GM23248 (cell line): ENCODE measurements at regions not wholly inside any gene's neighbourhood (a gene's known extent, or its start where the extent isn't known, plus 50 kb on each side); places are given as distances from the start of the nearest gene placed in this dataset. TPM values are rescaled to one million over a fixed set of nuclear protein-coding genes. Genes with fewer than 3 reads are reported as not detected.

ENCODE experiments used
- DNase-seq: peaks from one replicate; pipeline ENCODE4 v3.0.0-alpha.2; 2015
- H2AFZ ChIP-seq: fragments of 200-600 bp; sonication (generic); 2 replicates; pipeline ENCODE4 v1.6.1; 2016; ENCODE audit warnings: antibody characterized with exemption
- H3F3A ChIP-seq: fragments of 200-600 bp; sonication (generic); 2 replicates; pipeline ENCODE4 v1.6.1; 2016; ENCODE audit warnings: mild to moderate bottlenecking, antibody characterized with exemption, mixed run types; ENCODE audit not compliant: insufficient read depth
- H3K27ac ChIP-seq: fragments of 200-600 bp; sonication (generic); 2 replicates; pipeline ENCODE4 v1.5.1; 2016; ENCODE audit warnings: mild to moderate bottlenecking
- H3K27me3 ChIP-seq: fragments of 200-600 bp; sonication (generic); replicated peaks from 2 replicates; pipeline ENCODE4 v1.6.1; 2016; ENCODE audit warnings: mild to moderate bottlenecking; ENCODE audit not compliant: insufficient read depth
- H3K36me3 ChIP-seq: fragments of 200-600 bp; sonication (generic); 2 replicates; pipeline ENCODE4 v1.6.1; 2016; ENCODE audit warnings: low read depth, mild to moderate bottlenecking
- H3K4me1 ChIP-seq: fragments of 200-600 bp; sonication (generic); 2 replicates; pipeline ENCODE4 v1.6.1; 2016; ENCODE audit warnings: mild to moderate bottlenecking; ENCODE audit not compliant: insufficient read depth
- H3K4me2 ChIP-seq: fragments of 200-600 bp; sonication (generic); one replicate; pipeline ENCODE4 v1.6.1; 2016; ENCODE audit warnings: mild to moderate bottlenecking; ENCODE audit not compliant: unreplicated experiment
- H3K4me3 ChIP-seq: fragments of 200-600 bp; sonication (generic); 2 replicates; pipeline ENCODE4 v1.5.1; 2016; ENCODE audit warnings: mild to moderate bottlenecking
- H3K79me2 ChIP-seq: fragments of 200-600 bp; sonication (generic); 2 replicates; pipeline ENCODE4 v1.6.1; 2016; ENCODE audit warnings: mild to moderate bottlenecking; ENCODE audit not compliant: insufficient read depth
- H3K9ac ChIP-seq: fragments of 200-600 bp; sonication (generic); 2 replicates; pipeline ENCODE4 v1.6.1; 2016; ENCODE audit warnings: mild to moderate bottlenecking
- H3K9me2 ChIP-seq: fragments of 200-600 bp; sonication (generic); 2 replicates; pipeline ENCODE4 v1.6.1; 2016; ENCODE audit warnings: mixed run types, mild to moderate bottlenecking, moderate library complexity; ENCODE audit not compliant: insufficient read depth
- H3K9me3 ChIP-seq: fragments of 200-600 bp; sonication (generic); one replicate; pipeline ENCODE4 v1.6.1; 2017; ENCODE audit warnings: low read depth
- H4K20me1 ChIP-seq: fragments of 200-600 bp; sonication (generic); 2 replicates; pipeline ENCODE4 v1.6.0; 2016; ENCODE audit not compliant: insufficient read depth
- EZH2 ChIP-seq: fragments of 200-600 bp; sonication (generic); IDR thresholded peaks from 2 replicates; pipeline ENCODE4 v1.6.1; 2018; ENCODE audit warnings: antibody characterized with exemption, mild to moderate bottlenecking; ENCODE audit not compliant: insufficient read depth, poor library complexity, severe bottlenecking
- EZH2phosphoT487 ChIP-seq: fragments of 200-600 bp; sonication (generic); IDR thresholded peaks from 2 replicates; pipeline ENCODE4 v1.6.1; 2018; ENCODE audit warnings: antibody characterized with exemption, moderate library complexity, mild to moderate bottlenecking, low read depth; ENCODE audit not compliant: insufficient read depth
- WGBS, 2 experiments: methylation state at CpG; one replicate each; pipeline ENCODE4 v1.1.6; 2015 to 2017; ENCODE audit warnings: low lambda C conversion rate in 2 of 2, low coverage in 1 of 2; ENCODE audit errors: missing lambda C conversion rate in 2 of 2; 5-methylcytosine and 5-hydroxymethylcytosine counted together
- in situ Hi-C: fragments of 300-500 bp; cut with MboI; formaldehyde crosslinking; loops from 2 replicates; pipeline ENCODE4 v1.15.0; 2020
- small RNA-seq: library from RNA; depleted of rRNA; stranded (forward); fragments of <200 nt; gene quantifications from one replicate; pipeline ENCODE3, GENCODE V24; 2014; ENCODE audit warnings: low read depth, low replicate concordance

DNA sequence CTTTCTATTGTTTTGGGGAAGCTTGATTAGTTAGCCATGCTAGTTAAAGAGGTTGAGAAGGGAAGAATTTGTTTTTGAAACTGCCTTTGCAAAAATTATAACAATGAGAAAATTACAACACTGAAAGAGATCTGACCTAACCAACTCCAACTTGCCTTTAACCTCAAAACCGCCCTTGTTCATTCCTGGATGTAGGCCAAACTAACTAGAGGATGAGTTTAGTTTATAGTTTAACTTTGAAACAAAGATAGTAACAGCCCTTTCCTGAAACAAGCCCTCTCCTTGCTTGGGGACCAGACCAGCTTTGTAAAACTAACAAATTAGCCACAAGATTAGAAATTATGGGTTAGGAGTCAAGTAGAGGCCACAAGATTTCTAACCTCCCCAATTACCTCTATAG lies 713.9 kb downstream of the CPS1 start:
- no peaks in the 10 kb centered on the region for H3F3A ChIP-seq
- H3K27ac ChIP-seq: no peak overlapping the region
- no peak for DNase-seq
- H2AFZ ChIP-seq: no peak overlapping the region
- H3K27me3 ChIP-seq: no peaks in the 10 kb centered on the region
- H3K79me2 ChIP-seq: no peaks in the 10 kb centered on the region
- in situ Hi-C loops: no loop called here
- no peaks in the 10 kb centered on the region for H3K4me1 ChIP-seq
- H3K9me2 ChIP-seq: no peaks in the 10 kb centered on the region
- TF ChIP-seq EZH2 (no peak), EZH2phosphoT487 (no peak)
- no peaks in the 10 kb centered on the region for H3K36me3 ChIP-seq
- no peak overlapping the region for H3K4me3 ChIP-seq
- H4K20me1 ChIP-seq: no peaks in the 10 kb centered on the region
- WGBS, 2 experiments: 2 to 13% methylated on average over 1 of the region's 1 CpG
- H3K9me3 ChIP-seq: no peaks in the 10 kb centered on the region
- H3K9ac ChIP-seq: no peak overlapping the region
- H3K4me2 ChIP-seq: no peak overlapping the region

DNA sequence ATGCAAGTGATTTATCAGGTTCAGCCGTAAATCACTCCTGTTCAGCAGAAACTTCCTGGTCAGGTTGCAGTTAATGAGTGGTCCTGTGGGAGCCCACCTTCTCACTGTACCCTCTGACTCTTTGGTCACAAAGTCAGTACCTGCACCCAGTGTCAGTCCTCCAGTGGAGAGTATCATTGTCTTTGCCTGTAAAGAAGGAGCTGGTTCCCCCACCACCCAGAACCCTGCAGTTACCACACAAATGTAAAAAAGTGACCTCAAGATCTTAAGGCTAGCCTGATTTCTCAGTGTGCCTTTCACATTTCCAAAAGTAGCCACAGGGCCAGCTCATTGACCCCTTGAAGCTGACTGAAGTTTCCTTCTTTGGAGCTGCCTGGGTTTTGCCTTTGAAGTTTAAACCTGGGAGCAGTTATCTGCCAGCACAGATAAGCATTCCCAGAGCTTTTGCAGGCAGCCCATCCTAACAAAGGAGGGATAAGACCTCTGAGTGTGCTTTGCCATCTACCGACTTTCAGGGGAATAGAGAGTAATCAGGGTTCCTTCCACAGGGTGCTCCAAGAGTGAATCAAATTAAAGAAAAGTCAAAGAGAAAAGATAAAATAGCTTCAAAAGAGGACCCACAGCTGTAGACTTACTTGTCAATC lies 725.2 kb downstream of the CPS1 start:
- no peak overlapping the region for H3K4me3 ChIP-seq
- TF ChIP-seq EZH2: no peak
- no peak for TF ChIP-seq EZH2phosphoT487
- H3K36me3 ChIP-seq: no peaks in the 10 kb centered on the region
- in situ Hi-C loops: no loop called here
- no peak overlapping the region for H3K9ac ChIP-seq
- no peak for DNase-seq
- H3K27ac ChIP-seq: no peak overlapping the region
- no peak overlapping the region for H3K4me2 ChIP-seq
- no peak overlapping the region for H2AFZ ChIP-seq
- H3K9me3 ChIP-seq: no peaks in the 10 kb centered on the region
- H3K9me2 ChIP-seq: no peaks in the 10 kb centered on the region
- WGBS, 2 experiments: 14 to 19% methylated on average over 2 of the region's 2 CpGs
- no peaks in the 10 kb centered on the region for H3K27me3 ChIP-seq
- no peaks in the 10 kb centered on the region for H3K4me1 ChIP-seq
- H3F3A ChIP-seq: no peaks in the 10 kb centered on the region
- H4K20me1 ChIP-seq: no peaks in the 10 kb centered on the region
- no peaks in the 10 kb centered on the region for H3K79me2 ChIP-seq

DNA sequence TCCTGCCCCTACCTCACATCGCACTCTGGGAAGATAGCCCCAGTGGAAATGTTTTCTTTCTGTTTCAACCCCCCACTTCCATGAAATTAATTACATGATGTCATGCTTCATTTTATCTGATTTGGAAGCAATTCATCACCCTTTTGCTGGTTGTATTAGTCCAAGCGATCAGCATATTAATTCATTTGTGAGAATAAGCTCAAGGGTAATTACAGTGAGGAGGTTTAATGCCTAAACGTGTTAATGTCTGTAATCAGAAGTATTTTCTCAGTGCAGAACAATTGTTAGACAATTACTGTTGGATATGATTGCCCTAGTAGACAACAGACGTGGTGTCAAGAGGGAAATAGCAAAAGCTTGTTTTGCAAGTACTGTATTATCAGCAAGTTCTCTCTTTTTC lies 746.3 kb downstream of the CPS1 start:
- Histone ChIP-seq H2AFZ (no peak overlapping the region), H4K20me1 (no peaks in the 10 kb centered on the region), H3K4me2 (no peak overlapping the region), H3K79me2 (no peaks in the 10 kb centered on the region), H3K27me3 (no peaks in the 10 kb centered on the region), H3K27ac (no peak overlapping the region), H3K4me3 (no peak overlapping the region), H3F3A (no peaks in the 10 kb centered on the region), H3K9me3 (no peaks in the 10 kb centered on the region), H3K9me2 (no peaks in the 10 kb centered on the region), H3K9ac (no peak overlapping the region), H3K36me3 (no peaks in the 10 kb centered on the region), H3K4me1 (no peaks in the 10 kb centered on the region)
- 12 to 14% methylated on average over 4 of the region's 4 CpGs for WGBS, 2 experiments
- in situ Hi-C loops: no loop called here
- no peak for DNase-seq
- TF ChIP-seq EZH2 (no peak), EZH2phosphoT487 (no peak)

DNA sequence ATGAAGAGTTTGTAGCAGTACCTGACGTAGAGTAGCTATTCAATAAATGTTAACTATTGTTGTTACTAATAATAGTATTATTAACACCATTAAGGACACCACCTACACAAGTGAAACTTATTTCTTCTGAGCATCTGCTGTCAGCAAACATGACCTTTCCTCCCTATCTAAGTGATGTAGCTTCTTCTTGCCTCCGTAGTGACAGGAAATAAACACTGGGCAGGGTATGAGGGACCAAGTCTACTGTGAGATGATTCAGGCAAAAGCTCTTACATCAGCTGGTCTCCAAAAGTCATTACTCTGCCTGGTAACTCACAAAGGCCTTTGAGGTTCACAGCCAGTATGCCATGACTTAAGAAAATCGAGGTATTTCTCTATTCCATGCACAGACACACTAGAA lies 750.5 kb downstream of the CPS1 start:
- no peak overlapping the region for H3K9ac ChIP-seq
- H3K9me3 ChIP-seq: no peaks in the 10 kb centered on the region
- no peaks in the 10 kb centered on the region for H3K36me3 ChIP-seq
- no peaks in the 10 kb centered on the region for H3F3A ChIP-seq
- H3K79me2 ChIP-seq: no peaks in the 10 kb centered on the region
- no peaks in the 10 kb centered on the region for H3K4me1 ChIP-seq
- no peak overlapping the region for H2AFZ ChIP-seq
- DNase-seq: no peak
- H3K27ac ChIP-seq: no peak overlapping the region
- H3K27me3 ChIP-seq: no peaks in the 10 kb centered on the region
- WGBS, 2 experiments: 7 to 17% methylated on average over 3 of the region's 3 CpGs
- no peak overlapping the region for H3K4me3 ChIP-seq
- no peaks in the 10 kb centered on the region for H3K9me2 ChIP-seq
- no peaks in the 10 kb centered on the region for H4K20me1 ChIP-seq
- no peak overlapping the region for H3K4me2 ChIP-seq
- in situ Hi-C loops: no loop called here
- TF ChIP-seq EZH2phosphoT487: no peak
- TF ChIP-seq EZH2: no peak

Small RNA genes lying in the stretch of these regions (small RNA-seq; reads per million reads assigned to genes)
- not detected for gene AC013404.1
